BJ (cell line): ENCODE measurements at regions not wholly inside any gene's neighbourhood (a gene's known extent, or its start where the extent isn't known, plus 50 kb on each side); places are given as distances from the start of the nearest gene placed in this dataset.

ENCODE experiments used
- CTCF ChIA-PET: fragments of 350-600 bp; formaldehyde crosslinking; extraction: SDS; loops from one replicate; lab custom pipeline; 2021; ENCODE audit warnings: antibody characterized with exemption, inconsistent platforms; lab: Yijun Ruan, JAX
- POLR2A ChIA-PET: fragments of 300-600 bp; sonication (Branson Sonifier 250); formaldehyde crosslinking; extraction: SDS; loops from one replicate; lab custom pipeline; 2021; ENCODE audit warnings: antibody characterized with exemption; lab: Charles Lee
- DNase-seq: peaks from one replicate; pipeline ENCODE4 v3.0.0-alpha.2; 2011; ENCODE audit warnings: low read depth
- H3K27me3 ChIP-seq: 2 replicates; pipeline ENCODE4 v1.6.0; 2011; ENCODE audit warnings: low read length; ENCODE audit not compliant: control insufficient read depth, insufficient read depth
- H3K36me3 ChIP-seq: 2 replicates; pipeline ENCODE4 v1.5.1; 2011; ENCODE audit warnings: low read length; ENCODE audit not compliant: control insufficient read depth, insufficient read depth
- H3K4me3 ChIP-seq: 2 replicates; pipeline ENCODE4 v1.5.1; 2011; ENCODE audit warnings: low read depth, mild to moderate bottlenecking, control low read depth, low read length
- CTCF ChIP-seq: IDR thresholded peaks from 2 replicates; pipeline ENCODE4 v1.5.1; 2011; ENCODE audit warnings: low read depth, mild to moderate bottlenecking, control low read depth, inconsistent platforms, low read length, moderate library complexity; ENCODE audit not compliant: insufficient read depth

DNA sequence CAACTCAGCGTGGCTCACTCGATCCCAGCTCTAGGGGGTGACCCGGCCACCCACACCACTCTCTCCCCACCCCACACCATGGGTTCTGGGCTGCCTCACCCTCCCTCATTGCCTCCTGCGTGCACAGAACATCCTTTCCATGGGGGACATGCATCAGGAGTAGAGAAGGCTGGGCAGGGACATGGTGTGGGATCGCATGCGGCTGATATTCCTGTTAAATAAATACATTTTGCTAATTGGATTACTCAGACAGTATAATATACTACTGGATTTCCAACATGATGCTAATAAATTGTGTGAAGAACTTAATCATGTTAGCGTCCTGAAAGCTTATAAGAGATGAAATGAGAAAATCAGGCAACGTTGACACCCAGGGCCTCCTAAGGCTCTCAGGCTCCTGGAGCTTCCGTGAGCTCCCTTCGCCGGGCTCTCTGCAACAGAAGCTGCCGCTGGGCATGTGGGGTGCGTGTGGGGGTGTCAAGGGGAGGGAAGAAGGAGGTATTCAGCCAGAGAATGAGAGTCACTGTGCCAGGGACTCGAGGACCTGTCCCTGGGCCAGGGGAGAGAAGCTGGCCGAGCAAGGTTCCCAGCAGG, 173.1 kb upstream of the TNRC6C start:
- no peaks in the 10 kb centered on the region for H3K36me3 ChIP-seq
- TF ChIP-seq CTCF: no peak
- ChIA-PET CTCF (interaction anchor here (0.6 kb wide), 1 partner anchor 24 kb away, joined by 3 read pairs; no protein-coding TSS in a partner anchor), POLR2A (no interaction called here)
- no peak for DNase-seq
- H3K27me3 ChIP-seq: peaks cover 6% of the 10 kb centered on the region
- no peak overlapping the region for H3K4me3 ChIP-seq

GRCh38 chr17:77786090-77786489, 172.4 kb upstream of the TNRC6C start:
- CTCF ChIA-PET: no interaction called here
- POLR2A ChIA-PET: no interaction called here

DNA sequence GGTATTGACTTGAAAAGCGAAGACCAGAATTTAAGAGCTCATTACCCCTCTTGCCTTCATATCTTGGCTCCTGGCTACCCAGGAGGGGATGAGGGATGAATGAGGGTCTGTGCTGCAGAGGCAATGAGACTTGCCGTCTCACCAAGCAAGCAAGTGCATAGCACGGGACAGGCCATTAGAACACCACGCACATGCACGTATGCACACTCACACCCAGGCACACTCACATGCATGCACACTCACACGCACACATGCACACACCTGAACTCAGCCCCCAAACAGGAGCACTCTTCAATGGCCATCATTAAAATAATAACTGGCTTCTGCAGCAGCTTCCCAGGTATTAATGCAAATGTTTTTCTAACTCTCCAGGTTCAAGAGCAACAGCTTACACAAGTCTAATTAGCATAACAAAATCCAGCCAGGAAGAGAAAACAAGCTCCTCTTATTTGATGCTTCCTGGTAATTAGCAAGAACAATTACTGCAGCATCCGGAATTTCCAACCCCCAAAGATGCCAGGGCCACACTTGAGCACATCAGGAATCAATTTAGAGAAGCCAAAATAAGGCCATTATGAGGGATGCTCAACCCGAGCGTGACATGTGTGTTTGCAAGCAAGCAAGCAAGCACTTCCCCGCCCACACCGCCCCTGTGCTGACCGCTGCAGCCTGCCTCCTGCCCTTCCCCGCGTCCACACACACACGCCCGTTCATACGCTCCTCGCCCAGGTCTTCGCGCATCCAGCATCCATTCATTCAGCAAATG, 171.6 kb upstream of the TNRC6C start:
- H3K36me3 ChIP-seq: no peaks in the 10 kb centered on the region
- POLR2A ChIA-PET: no interaction called here
- DNase-seq: no peak
- CTCF ChIA-PET: no interaction called here
- peaks cover 6% of the 10 kb centered on the region for H3K27me3 ChIP-seq
- no peak for TF ChIP-seq CTCF
- H3K4me3 ChIP-seq: no peak overlapping the region

More at GRCh38 chr17:77786090-77786489, 172.4 kb upstream of the TNRC6C start:
- DNase-seq: no peak
- Histone ChIP-seq H3K27me3 (peaks cover 6% of the 10 kb centered on the region), H3K36me3 (no peaks in the 10 kb centered on the region), H3K4me3 (no peak overlapping the region)
- TF ChIP-seq CTCF: no peak

DNA sequence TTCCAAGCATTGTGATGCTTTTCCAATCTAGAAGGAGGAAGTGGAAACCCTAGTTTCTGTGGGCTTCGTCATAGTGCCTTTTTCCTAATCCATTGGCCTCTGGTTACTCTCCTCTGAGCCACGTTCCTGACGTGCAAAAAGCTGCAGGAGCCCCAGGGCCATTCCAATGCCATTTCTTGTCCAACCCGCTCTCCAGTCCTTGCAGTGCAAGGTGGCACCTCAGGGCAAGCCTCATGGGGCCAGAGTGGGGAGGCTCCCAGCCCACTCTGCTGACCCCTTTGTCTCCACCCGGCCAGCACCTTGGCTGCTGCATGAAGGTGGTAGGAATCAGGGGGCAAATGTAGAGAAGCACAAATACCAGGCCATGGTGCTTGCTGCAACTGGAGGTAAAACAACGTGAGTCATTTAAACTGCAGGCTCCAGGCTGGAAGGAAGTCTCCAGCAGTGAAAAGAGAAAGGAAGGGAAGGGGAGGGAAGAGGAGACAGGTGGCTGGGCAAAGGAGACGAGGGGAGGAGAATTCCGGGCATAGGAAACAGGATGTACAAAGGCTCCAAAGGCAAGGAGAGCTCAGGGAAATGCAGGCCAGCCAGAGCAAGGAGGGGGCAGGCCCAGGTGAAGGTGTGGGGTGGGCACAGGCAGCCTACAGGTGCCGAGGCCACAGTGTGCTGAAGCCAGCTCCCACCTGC, 168.2 kb upstream of the TNRC6C start:
- H3K36me3 ChIP-seq: no peaks in the 10 kb centered on the region
- CTCF ChIA-PET: interaction anchor here (1.0 kb wide), 1 partner anchor 17 kb away, joined by 3 read pairs; no protein-coding TSS in a partner anchor
- peaks cover 4% of the 10 kb centered on the region for H3K27me3 ChIP-seq
- POLR2A ChIA-PET: no interaction called here
- DNase-seq: no peak
- TF ChIP-seq CTCF: no peak
- H3K4me3 ChIP-seq: no peak overlapping the region

DNA sequence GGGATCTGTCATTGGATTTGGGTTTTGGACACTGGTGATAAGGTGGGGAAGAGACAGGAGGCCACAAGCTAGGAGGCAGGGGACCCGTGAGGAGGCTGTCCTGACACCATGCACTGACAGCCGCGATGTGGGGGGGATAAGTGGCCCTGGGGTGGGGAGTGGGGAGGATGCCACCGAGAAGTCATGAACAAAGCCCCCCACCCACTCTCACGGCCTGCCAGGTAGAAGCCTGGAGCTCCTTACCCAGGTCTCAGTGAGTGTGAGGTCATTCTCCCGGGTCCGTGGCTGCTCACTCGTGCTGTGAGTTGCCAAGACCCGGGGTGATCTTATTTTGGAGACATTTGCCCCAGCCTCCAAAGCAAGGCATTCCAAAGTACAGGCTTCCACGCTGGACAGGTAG, 165.9 kb upstream of the TNRC6C start:
- POLR2A ChIA-PET: no interaction called here

More for the DNA sequence above, 165.9 kb upstream of the TNRC6C start:
- no peak overlapping the region for H3K4me3 ChIP-seq
- no peak for DNase-seq
- peaks cover under 1% of the 10 kb centered on the region; the same call in 1 of the 2 replicates for H3K27me3 ChIP-seq
- H3K36me3 ChIP-seq: no peaks in the 10 kb centered on the region
- CTCF ChIA-PET: no interaction called here
- no peak for TF ChIP-seq CTCF
